HTR-8/SVneo (cell line): ENCODE measurements at regions not wholly inside any gene's neighbourhood (a gene's known extent, or its start where the extent isn't known, plus 50 kb on each side); places are given as distances from the start of the nearest gene placed in this dataset.

Experiments used
- DNase-seq: peaks from one replicate; pipeline ENCODE4 v3.0.0; 2011; ENCODE audit warnings: low spot score, mixed read lengths; ENCODE audit not compliant: insufficient read length
- FAIRE-seq: peaks from 2 replicates; lab custom pipeline; 2011; peaks lifted over from hg19 to GRCh38; lab: Jason Lieb, UNC

DNA sequence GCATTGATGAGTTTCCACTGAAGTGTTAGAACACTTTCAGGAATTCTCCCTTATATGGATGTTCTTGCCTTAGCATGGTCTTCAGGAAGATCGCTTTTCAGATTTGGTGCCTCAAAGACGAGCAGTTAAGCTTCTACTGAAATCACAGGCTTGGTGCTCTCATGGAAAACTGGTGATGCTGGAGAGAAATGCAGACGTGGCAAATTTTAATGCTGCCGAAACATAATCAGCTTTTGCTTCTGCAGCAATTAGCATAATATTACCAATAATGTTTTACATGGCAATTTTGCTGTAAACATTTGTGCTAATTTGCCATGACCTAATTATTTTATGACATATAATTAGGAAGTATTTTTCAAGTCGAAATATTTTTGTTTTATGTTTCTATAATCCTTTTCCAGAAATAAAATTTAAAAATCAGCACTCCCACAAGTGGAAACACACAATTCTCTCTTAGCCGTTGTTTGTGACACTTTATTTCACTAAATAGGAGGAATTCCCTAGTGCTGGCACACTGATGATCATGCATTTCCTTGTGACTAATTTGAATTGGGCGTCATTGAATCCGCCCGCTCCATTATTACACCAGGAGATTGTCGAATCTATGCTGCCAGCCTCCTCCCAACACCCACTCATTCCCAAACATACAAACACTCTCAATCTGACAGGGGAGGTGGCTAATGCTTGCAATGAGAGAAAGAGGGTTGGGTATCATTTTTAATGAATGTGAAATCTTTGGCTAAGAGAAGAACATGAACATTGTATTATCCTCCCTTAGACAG is 506.8 kb upstream of the PPP2R3A start:
- no peak for FAIRE-seq
- no peak for DNase-seq

DNA sequence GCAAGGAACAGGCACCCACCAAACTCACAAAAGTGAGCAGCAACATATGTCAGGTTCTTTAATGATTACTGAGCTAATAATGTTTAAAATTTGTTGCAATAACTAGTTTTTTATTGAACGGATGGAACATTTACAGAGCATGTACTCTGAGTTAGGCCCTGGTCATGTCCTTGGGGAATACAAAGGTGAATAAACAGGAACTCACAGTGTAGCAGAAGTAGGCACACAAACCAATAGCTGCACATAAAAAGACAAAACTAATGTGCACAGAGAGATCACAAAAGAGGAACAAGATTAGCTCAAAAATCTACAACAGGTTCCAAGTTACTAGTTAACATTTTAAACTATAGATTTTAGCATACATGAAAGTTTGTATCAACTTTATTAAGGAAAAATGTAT is 505.3 kb upstream of the PPP2R3A start:
- DNase-seq (no peak), FAIRE-seq (no peak)

DNA sequence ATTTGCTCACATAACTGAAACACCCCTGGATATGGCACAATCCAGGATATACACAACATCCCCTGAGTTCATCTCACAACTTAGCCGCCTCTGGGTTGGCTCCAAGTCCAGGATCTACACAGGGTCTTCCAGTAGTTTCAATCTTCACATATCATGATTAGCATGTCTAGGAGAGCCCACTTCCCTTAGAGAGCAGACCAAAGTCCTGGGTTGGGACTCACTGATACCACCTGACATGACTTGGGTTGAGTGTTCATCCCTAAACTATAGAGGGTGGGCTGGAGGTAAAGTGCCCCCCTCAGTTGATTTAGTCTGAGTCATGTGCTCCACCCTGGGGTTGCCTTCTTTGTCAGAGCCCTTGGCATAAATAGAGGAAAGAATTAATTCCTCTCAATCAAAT is 493.6 kb upstream of the PPP2R3A start:
- DNase-seq (no peak), FAIRE-seq (no peak)

DNA sequence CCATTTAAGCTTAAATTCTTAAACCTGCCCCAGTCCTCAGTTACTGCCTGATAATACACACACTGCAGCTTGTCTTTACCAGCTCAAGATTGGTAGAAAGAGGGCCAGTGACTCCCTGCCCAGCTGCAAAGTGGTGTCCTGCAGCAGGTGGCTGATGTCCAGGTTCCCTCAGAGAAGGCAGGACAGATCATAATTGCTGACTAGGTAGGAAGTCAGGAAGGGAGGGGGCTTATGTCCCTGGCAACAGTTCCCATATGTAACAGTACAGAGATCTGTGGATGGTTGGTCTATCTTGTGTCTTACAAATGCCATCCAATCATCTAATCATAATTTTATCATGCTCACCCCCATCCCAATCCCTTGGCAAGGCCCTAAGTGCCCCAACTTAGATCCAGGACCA is 492.1 kb upstream of the PPP2R3A start:
- DNase-seq: no peak
- FAIRE-seq: no peak

DNA sequence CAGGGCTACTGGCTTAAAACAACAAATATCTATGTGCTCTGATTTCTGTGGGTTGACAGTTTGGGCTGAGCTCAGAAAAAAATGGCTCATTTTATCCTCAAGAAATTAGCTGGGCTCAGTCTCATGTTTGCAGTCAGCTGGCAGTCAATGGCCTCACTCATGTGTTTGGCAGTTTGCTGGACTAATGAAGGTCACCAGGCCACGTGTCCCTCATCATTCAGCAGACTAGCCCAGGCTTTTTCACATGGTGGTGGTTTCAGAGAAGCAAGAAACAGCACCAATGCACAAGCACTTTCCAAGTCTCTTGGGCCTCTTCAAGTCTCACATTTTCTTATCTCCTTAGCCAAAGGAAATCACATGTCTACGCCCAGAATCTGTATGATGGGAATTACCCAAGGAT is 478.3 kb upstream of the PPP2R3A start:
- FAIRE-seq (no peak), DNase-seq (no peak)

DNA sequence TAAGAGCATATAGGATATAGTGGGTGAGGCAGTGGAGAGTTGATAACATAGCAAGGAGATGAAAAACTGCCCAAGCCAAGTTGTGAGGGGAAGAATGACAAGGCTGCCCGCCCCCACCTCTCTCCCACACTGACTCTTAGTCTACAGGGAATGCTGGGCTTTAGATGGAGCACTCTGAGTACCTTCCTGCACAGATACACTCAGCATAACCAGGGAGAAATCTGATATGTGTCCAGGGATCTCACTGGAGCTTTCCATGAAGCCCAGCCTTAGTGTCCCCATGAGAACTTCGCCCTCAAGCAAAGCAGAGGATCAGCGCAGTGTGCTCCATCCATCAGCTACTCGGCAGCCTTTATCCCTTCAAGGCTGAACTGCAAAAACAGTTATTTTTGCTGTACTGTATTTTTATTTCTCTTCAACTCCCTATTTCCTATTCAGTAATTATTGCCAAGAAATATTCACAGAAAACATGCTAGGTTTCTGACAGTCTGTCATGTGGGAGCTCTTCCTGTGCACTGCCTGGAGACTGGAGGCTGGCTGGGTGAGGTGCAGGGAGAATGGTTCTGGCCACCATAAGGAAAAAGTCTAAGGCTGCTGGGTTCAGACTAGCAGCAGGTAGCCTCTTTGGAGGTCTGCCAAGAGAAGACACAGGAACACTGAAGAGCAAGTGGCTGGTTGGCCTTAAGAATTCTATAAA is 475.2 kb upstream of the PPP2R3A start:
- DNase-seq (no peak), FAIRE-seq (no peak)

DNA sequence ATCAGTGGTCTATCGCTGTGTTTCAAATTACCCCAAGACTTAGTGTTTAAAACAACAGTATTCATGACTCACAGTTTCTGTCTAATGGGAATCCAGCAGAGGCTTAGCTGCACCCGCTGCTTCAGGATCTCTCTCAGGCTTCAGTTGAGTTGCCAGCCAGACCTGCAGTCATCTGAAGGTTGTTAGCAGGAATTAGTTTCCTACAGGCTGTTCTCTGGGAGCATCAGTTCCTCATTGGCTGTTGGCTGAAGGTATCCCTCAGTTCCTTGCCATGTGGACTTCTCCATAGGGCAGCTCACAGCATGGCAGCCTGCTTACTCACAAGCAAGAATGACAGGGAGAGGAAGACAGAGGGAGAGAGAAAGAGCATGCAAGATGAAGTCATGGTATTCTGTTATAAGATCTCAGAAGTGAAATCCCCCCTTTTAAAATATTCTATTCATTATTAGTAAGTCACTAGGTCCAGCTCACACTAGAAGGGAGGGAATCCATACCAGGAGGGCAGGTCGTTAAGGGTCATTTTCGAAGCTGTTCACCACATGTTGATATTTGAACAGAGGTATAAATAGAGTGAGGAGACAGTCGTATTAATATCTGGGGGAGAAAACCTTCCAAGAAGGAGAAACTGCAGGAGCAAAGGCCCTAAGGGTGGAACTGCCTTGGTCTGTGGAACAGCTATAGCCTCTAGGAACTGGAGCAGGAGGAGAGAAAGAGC is 473.9 kb upstream of the PPP2R3A start:
- no peak for DNase-seq
- no peak for FAIRE-seq

DNA sequence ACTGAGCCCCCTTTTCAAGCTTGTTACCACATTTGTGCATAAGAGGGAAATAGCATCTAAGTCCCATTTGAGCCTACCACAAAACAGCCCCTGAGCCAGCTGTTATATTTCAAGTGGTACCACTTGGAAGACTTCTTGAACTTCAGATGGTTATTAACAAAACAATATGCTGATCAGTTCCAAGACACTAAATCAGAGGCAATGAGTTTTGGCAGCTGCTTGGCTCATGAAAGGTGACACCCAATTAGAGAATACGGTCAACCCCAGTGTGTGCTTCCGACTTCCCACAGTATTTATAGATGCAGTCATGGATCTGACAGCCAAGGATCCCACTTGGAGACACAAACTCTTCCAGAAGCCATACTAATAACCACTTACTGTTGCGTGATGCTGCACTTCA is 469.6 kb upstream of the PPP2R3A start:
- FAIRE-seq: no peak
- no peak for DNase-seq

DNA sequence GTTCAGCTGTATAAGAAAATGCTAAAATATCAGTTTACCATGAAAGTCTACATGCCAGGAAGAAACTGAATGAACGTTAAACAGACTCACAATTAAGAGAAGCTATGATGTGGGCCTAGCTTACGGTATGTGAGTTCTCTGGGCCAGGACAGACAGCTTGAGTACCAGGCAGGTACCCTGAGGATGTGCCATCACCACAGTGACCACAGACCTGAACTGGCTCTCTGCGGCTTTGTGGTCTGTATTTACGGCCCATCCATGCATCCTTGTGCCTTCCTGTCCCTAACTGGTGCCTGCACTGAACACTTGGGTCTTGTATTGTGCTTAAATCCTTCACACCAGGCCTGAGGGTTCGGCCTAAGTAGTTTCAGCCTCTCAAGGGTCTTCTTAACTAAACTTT is 467.5 kb upstream of the PPP2R3A start:
- DNase-seq (no peak), FAIRE-seq (no peak)

DNA sequence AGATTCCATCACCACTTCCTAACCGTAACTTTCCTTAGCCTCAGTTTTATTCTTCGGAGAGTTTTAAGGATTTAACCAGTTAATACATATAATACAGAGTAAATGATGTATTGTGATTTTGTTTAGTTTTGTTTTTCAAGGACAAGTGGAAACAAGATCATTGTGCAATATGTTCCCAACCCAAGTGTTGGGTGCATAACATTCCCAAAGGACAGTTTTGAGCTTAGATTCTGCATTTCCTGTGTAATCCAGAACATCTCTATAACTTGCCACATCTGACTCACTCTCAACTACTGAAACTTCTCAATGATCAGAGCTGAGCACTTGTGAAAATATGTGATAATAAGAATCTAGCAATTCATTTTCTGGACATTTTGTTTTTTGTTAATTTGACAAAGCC is 466.1 kb upstream of the PPP2R3A start:
- FAIRE-seq: no peak
- DNase-seq: no peak

DNA sequence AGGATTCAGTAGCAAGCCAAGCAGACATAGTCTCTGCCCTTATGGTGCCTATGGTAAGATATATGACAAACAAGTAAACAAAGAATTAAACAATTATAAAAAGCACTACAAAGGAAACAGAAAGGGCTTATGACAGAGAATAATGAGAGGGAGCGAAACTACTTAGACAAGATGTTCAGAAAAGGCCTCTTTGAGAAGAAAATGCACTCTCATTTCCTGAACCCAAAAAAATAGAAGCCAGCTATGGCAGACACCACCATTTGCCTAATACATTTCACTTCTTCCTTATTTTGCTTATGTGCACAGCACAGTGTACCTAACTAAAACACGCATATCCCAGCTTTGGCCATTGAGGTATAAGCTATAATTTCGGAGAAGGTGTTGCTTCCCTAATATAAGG is 465.5 kb upstream of the PPP2R3A start:
- DNase-seq: no peak

DNA sequence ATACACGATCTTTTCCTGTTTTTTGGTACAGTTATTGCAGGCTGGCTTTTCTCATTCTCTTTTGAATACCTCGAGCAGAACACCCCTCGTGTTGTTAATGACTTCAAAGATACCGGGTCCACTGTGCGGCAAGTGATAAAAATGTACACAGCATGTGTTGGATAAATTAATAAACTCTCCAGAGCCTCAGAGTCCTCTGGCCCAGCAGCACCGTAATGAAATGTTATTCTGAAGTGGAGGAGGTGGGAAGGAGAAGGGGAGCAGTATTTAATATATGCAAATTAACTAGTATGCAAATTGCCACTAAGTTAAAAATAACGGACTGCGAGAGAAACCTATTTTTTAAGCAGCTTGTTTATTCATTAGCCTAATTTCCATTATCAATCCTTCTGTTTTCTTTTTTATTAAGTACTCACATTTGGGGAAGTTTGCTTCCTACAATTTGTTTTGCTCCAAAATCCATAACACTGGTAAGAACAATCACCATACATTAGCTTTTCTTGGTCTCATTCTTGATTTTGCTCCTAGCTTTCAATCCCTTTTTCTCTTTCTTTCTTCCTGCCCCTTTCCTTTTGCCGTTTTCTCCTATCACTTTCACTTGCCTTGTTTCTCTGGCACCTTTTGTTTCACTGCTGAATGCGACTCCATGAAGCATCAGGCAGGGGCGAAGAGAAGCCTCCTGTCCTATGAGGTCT is 462.3 kb upstream of the PPP2R3A start:
- DNase-seq: no peak
- FAIRE-seq: no peak

More for the DNA sequence above, 465.5 kb upstream of the PPP2R3A start:
- no peak for FAIRE-seq

DNA sequence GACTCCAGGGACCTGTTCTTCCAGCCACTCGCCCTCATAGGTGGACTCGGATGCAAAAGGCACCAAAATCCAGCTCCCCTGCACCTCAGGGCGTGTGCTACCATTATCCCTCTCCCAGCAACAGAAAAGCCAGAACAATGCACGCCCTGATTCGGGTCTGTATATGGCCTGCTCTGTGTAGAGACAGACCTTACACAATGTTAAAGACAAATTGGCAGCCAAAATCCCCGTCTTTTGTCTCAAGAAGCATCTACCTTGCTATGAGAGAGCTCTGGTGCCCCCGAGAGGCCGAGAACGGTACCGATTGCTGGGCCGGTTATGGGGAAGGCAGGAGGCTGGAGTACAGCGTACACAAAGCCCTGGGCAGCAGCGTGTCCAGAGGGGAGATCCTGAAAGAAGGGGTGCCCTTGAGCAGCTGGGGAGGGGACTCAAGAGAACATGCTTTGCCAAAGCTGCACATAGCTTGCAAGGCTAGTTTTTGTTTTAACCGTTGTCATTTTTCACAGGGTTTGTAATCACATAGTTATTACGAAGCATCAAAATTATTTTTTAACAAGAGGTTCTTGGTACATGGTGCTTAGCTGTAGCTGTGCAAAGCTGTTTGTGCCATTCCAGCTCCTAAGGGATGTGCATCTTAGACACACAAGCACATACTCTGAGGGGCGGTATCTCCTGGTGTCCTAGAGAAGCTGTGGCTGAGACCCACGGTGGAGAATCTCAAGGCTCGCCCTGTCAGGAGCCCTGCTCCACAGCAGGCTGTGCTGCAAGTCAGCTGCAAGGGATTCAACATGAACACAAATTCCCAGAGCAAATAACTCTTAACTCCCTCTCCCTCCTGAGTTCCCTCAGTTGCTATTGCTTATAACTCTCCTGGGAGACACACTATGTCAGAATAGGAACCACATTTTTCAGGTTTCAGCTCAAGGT is 461.5 kb upstream of the PPP2R3A start:
- peak; percentile 51 for DNase-seq
- no peak for FAIRE-seq

DNA sequence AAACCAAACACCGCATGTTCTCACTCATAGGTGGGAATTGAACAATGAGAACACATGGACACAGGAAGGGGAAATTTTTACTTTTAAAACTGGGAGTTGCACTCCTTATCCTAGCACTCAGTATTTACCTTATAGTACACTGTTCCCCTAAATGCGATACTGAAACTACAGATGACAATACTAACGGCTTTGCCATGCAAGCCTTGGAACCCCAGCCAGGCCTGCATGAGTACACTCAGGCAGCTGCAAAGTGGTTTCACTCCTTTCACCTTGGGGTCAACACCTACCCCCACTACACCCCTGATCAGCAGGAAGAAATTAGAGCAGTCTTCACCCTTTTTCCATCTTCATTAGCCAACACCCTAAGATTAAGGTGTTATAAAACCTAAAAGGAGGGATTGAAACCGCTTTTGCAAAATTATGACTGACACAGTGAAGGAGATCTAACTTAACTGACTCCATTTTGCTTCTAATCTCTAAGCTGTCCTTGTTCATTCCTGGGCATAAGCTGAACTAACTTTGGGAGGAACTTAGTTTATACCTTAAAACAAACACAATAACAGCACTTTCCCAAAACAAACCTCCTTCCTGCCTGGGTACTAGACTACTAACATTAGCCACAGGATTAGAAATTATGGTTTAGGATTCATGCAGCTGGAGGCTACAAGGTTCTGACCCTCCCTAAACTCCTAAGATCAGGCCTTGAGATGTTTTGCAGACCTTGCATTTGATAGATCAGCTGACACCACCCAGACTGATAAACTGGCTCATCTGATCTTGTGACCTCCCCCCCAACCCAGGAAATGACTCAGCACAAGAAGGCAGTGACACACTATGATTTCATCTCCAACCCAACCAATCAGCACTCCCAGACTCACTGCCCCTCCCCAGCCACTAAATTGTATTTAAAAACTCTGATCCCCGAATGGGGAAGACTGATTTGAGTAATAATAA is 452.1 kb upstream of the PPP2R3A start:
- no peak for DNase-seq

DNA sequence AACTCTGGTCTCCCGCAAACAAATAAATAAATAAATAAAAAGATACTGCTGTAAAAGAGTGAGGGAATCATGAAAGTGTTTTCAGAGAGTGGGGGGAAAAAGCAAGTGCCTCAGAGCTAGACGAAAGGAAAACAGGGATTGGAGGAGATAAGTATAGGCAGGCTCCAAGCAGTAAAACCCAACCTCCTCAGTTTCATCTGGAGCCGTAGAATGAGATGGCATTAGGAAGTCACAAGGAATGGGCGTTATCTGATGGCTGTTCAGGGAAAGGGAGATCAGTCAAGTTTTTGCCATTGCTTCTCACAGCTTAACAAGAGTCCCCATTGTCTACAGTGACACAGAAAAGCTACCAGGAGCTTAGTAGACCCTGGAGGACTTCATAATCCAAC is 451.5 kb upstream of the PPP2R3A start:
- no peak for DNase-seq
- FAIRE-seq: no peak

More for the DNA sequence above, 452.1 kb upstream of the PPP2R3A start:
- peak; percentile 72 for FAIRE-seq

DNA sequence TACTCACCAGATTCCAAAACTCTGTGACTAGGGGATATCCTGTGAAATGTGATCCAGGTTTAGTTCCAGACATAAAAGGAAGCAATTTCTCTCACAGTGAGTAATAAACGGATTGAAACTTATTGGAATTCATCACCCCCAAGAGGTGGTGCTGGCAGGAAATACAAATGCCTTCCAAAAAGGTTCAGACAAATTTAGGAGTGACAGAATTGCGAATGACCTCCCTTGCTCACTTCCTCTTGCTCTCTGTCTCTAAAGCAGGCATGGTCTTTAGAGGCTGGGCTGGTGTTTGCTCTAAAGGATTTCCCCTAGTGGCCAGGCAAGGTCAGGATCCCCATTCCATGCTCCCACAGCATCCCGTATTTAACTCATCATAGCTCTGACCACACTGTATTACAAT is 449.4 kb upstream of the PPP2R3A start:
- no peak for DNase-seq
- FAIRE-seq: no peak

DNA sequence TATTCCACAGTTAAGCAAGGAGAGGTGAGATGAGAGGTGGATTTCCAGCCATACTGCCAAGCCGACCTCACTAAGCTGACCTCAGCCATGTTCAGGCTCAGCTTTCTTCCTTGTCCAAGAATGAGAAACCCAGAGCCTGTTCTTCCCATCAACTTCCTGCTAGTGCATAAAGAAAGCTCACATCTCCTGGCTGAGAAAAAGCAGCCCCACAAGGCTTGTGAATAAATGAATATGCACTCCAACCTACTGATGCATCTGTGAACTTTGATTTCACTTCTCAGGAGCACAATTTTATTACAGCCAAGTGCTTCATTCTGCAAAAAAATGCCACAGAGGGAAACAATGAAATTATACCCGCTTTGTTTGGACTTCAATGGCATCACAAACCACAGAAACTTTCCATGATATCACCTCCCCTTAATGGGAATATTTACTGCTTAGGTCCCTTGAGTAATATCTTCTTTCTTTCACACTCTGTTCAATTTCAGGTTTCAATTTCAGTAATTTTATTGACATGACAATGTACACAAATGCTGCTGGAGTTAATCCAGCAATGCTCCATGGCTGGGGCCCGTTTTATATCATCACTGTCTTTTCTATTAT is 437.0 kb upstream of the PPP2R3A start:
- DNase-seq (no peak), FAIRE-seq (no peak)

DNA sequence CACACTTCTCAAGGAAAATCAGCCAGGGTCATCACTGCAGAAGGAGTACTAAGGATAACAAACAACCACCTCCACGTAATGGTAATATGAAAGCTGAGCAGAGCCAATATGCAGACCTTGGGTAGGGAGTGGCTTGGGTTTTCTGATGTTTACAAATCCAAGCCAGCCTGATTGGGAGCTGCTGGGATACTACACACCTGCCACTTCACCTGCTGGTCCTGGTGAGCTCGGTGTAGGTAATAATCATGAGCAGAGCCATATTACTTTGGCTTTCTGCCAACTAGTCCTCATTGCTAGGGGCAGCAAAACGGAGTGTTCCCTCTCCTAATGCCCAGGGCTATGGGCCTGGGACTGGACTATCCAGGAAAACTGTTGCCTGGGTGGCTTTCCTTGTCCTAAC is 433.5 kb upstream of the PPP2R3A start:
- DNase-seq (no peak), FAIRE-seq (no peak)
